ENCODE measurements at regions not wholly inside any gene's neighbourhood (a gene's known extent, or its start where the extent isn't known, plus 50 kb on each side); places are given as distances from the start of the nearest gene placed in this dataset.

DNA sequence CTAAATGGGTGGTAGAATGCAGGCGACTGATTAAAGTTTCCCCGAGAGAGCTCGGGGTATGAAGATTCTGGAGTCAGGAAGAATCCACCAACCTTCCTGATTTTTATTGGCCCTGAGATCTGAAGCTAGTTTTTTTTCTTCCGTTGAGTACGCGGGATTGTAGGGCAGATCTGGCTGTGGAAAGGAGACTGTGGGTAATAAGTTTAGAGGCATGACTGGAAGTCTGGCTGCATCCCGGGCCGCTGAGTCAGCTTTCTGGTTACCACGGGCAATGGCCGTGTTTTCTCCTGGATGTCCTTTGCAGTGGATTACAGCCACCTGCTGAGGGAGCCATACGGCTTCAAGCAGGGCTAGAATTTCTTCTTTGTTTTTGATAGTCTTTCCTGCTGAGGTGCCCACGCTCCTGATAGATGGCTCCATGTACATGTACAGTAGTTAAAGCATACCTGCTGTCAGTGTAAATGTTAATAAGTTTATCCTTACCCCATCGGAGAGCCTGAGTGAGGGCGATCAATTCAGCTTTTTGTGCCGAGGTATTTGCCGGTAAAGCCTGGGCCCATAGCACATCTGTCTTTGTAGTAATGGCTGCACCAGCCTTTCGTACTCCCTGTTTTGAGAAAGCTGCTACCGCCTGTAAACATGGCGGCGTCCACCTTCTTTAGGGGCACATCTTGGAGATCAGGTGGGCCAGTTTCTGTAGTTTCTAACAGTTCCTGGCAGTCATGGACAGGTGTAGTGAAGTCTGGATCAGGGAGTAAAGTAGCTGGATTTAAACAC lies 154.0 kb downstream of the TRIM27 start:
- H2AFZ ChIP-seq (ENCODE audit: low read depth, low read length, severe bottlenecking) = no peak overlapping the region
- H3K9me3 ChIP-seq (ENCODE audit: insufficient read depth, low read length) = no peaks in the 10 kb centered on the region
- H3K9me2 ChIP-seq (replicated peaks; ENCODE audit: insufficient read depth, low read length) = no peaks in the 10 kb centered on the region
- no peaks in the 10 kb centered on the region for H3K36me3 ChIP-seq (ENCODE audit: low read length)
- H3K27ac ChIP-seq (ENCODE audit: low read depth, low read length) = no peak overlapping the region
- TF ChIP-seq CTCF (IDR thresholded peaks at IDR 0.05; ENCODE audit: insufficient read depth, low read length, poor library complexity, severe bottlenecking) = no peak
- TF ChIP-seq EZH2phosphoT487 (conservative IDR thresholded peaks at IDR 0.05; ENCODE audit: low read length) = no peak
- H3K9ac ChIP-seq (ENCODE audit: low read length) = no peak overlapping the region
- H3F3A ChIP-seq (ENCODE audit: insufficient read depth) = no peaks in the 10 kb centered on the region
- no peaks in the 10 kb centered on the region for H3K79me2 ChIP-seq (ENCODE audit: insufficient read depth, low read length)
- H4K20me1 ChIP-seq (ENCODE audit: low read depth, low read length) = no peaks in the 10 kb centered on the region
- H3K27me3 ChIP-seq (ENCODE audit: low read length) = no peaks in the 10 kb centered on the region
- H3K4me3 ChIP-seq (ENCODE audit: insufficient read depth, low read length, poor library complexity, severe bottlenecking) = no peak overlapping the region
- H3K4me2 ChIP-seq (ENCODE audit: low read depth, low read length, poor library complexity, severe bottlenecking) = no peak overlapping the region

DNA sequence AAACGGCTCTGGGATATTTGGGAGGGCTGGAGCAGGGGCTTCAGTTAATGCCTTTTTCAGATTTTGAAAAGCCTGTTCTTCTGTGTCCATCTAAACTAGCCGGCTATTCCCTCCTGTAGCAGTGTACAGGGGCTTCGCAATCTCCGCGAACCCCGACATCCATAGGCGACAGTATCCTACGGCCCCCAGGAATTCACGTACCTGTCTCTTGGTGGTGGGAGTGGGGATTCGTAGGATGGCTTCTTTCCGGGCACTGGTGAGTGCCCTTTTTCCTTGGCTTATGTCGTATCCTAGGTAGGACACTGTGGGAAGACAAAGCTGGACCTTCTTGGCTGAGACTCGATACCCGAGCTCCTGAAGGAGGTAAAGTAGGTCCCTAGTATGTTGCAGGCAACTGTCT lies 153.1 kb downstream of the TRIM27 start:
- Histone ChIP-seq H3K9me3 (ENCODE audit: insufficient read depth, low read length) (no peaks in the 10 kb centered on the region), H3K27me3 (ENCODE audit: low read length) (no peaks in the 10 kb centered on the region), H4K20me1 (ENCODE audit: low read depth, low read length) (no peaks in the 10 kb centered on the region), H2AFZ (ENCODE audit: low read depth, low read length, severe bottlenecking) (no peak overlapping the region), H3K9ac (ENCODE audit: low read length) (no peak overlapping the region), H3K9me2 (replicated peaks; ENCODE audit: insufficient read depth, low read length) (no peaks in the 10 kb centered on the region), H3K4me3 (ENCODE audit: insufficient read depth, low read length, poor library complexity, severe bottlenecking) (no peak overlapping the region), H3F3A (ENCODE audit: insufficient read depth) (no peaks in the 10 kb centered on the region), H3K79me2 (ENCODE audit: insufficient read depth, low read length) (no peaks in the 10 kb centered on the region), H3K36me3 (ENCODE audit: low read length) (no peaks in the 10 kb centered on the region), H3K4me2 (ENCODE audit: low read depth, low read length, poor library complexity, severe bottlenecking) (no peak overlapping the region), H3K27ac (ENCODE audit: low read depth, low read length) (no peak overlapping the region)
- no peak for TF ChIP-seq CTCF (IDR thresholded peaks at IDR 0.05; ENCODE audit: insufficient read depth, low read length, poor library complexity, severe bottlenecking)
- no peak for TF ChIP-seq EZH2phosphoT487 (conservative IDR thresholded peaks at IDR 0.05; ENCODE audit: low read length)

DNA sequence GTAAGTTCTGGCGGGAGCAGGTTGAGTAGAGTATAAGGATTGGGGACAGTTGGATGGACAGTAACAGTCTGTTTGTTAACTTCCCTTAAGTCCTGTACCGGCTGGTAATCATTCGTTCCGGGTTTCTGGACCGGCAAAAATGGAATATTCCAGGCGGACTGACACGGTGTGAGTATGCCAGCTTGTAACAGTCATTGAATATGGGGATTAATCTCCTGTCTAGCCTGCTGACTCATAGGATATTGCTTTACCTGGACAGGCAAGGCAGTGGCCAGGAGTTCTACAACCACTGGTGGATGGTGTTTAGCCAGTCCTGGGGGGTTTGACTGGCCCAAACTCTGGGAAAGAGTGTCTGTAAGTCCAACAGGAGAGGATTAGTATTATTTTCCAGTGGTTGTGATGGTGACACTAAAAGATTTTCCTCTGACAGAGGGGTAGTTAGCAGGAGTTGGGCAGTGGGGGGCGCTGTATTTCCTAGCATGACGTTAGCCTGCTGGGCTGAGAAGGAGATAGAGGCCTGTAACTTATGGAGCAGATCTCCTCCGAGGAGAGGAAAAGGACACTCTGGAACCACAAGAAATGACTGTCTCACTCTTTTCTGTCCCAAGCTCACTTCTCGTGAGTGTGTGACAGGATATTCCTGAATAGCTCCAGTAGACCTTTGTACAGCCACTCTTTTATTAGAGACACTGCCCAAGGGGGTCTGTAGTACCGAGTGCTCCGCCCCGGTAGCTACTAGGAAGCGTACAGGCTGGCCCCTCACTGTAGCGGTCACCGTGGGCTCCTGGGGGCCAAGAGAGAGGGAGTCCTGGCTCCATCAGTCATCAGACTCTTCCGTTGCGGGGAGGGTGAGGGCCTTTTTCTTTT lies 152.2 kb downstream of the TRIM27 start:
- no peaks in the 10 kb centered on the region for H3K27me3 ChIP-seq (ENCODE audit: low read length)
- H3K36me3 ChIP-seq (ENCODE audit: low read length) = no peaks in the 10 kb centered on the region
- TF ChIP-seq CTCF (IDR thresholded peaks at IDR 0.05; ENCODE audit: insufficient read depth, low read length, poor library complexity, severe bottlenecking) (peak; percentile 46), EZH2phosphoT487 (conservative IDR thresholded peaks at IDR 0.05; ENCODE audit: low read length) (no peak)
- no peak overlapping the region for H3K4me2 ChIP-seq (ENCODE audit: low read depth, low read length, poor library complexity, severe bottlenecking)
- no peak overlapping the region for H3K4me3 ChIP-seq (ENCODE audit: insufficient read depth, low read length, poor library complexity, severe bottlenecking)
- H4K20me1 ChIP-seq (ENCODE audit: low read depth, low read length) = no peaks in the 10 kb centered on the region
- no peaks in the 10 kb centered on the region for H3K9me2 ChIP-seq (replicated peaks; ENCODE audit: insufficient read depth, low read length)
- no peak overlapping the region for H2AFZ ChIP-seq (ENCODE audit: low read depth, low read length, severe bottlenecking)
- H3K9ac ChIP-seq (ENCODE audit: low read length) = no peak overlapping the region
- no peaks in the 10 kb centered on the region for H3F3A ChIP-seq (ENCODE audit: insufficient read depth)
- H3K27ac ChIP-seq (ENCODE audit: low read depth, low read length) = no peak overlapping the region
- H3K79me2 ChIP-seq (ENCODE audit: insufficient read depth, low read length) = no peaks in the 10 kb centered on the region
- no peaks in the 10 kb centered on the region for H3K9me3 ChIP-seq (ENCODE audit: insufficient read depth, low read length)
